A673 (cell line): ENCODE measurements at regions not wholly inside any gene's neighbourhood (a gene's known extent, or its start where the extent isn't known, plus 50 kb on each side); places are given as distances from the start of the nearest gene placed in this dataset.

Experiments
- BruUV-seq: library from RNA; stranded (reverse); fragments of 400-500 nt; replicated peaks from 2 replicates; lab custom pipeline; 2021; lab: Mats Ljungman, UMichigan
- CTCF ChIA-PET: fragments of 300-600 bp; sonication (Branson Sonifier 250); formaldehyde crosslinking; loops from one replicate; lab custom pipeline; 2022; ENCODE audit warnings: antibody characterized with exemption; lab: Charles Lee
- POLR2A ChIA-PET: fragments of 300-600 bp; sonication (Branson Sonifier 250); formaldehyde crosslinking; loops from one replicate; lab custom pipeline; 2022; ENCODE audit warnings: antibody characterized with exemption; ENCODE audit not compliant: low non-redundant PET; lab: Charles Lee
- DNase-seq: peaks from one replicate; pipeline ENCODE4 v3.0.0-alpha.2; 2015; ENCODE audit warnings: low spot score
- H3K27ac ChIP-seq: fragments of 200-600 bp; sonication (generic); 2 replicates; pipeline ENCODE4 v1.5.1; 2016; ENCODE audit warnings: mixed run types, low read depth, mild to moderate bottlenecking, mixed read lengths, antibody characterized with exemption, low read length; ENCODE audit not compliant: poor library complexity, severe bottlenecking
- H3K27me3 ChIP-seq: fragments of 200-600 bp; sonication (generic); replicated peaks from 2 replicates; pipeline ENCODE4 v1.6.1; 2017; ENCODE audit warnings: mixed run types, low read depth, mild to moderate bottlenecking, mixed read lengths, antibody characterized with exemption, low read length; ENCODE audit not compliant: insufficient read depth, poor library complexity
- H3K36me3 ChIP-seq: fragments of 200-600 bp; sonication (generic); 2 replicates; pipeline ENCODE4 v1.6.1; 2016; ENCODE audit warnings: mixed run types, mild to moderate bottlenecking, mixed read lengths, antibody characterized with exemption, low read length; ENCODE audit not compliant: insufficient read depth, poor library complexity, severe bottlenecking
- H3K4me1 ChIP-seq: fragments of 200-600 bp; sonication (generic); 2 replicates; pipeline ENCODE4 v1.6.1; 2017; ENCODE audit warnings: mixed run types, mild to moderate bottlenecking, mixed read lengths, antibody characterized with exemption, low read length; ENCODE audit not compliant: insufficient read depth, poor library complexity, severe bottlenecking
- H3K4me3 ChIP-seq: fragments of 200-600 bp; sonication (generic); 2 replicates; pipeline ENCODE4 v1.5.1; 2016; ENCODE audit warnings: low read depth, mixed run types, mild to moderate bottlenecking, mixed read lengths, low read length; ENCODE audit not compliant: poor library complexity, severe bottlenecking
- H3K9me3 ChIP-seq: fragments of 200-600 bp; sonication (generic); 2 replicates; pipeline ENCODE4 v1.6.1; 2016; ENCODE audit warnings: mixed run types, low read depth, mild to moderate bottlenecking, mixed read lengths, antibody characterized with exemption, low read length; ENCODE audit not compliant: poor library complexity, severe bottlenecking
- CTCF ChIP-seq: fragments of 300-800, 200-600 bp; sonication (generic); conservative IDR thresholded peaks from 2 replicates; pipeline ENCODE4 v1.5.1; 2017; ENCODE audit warnings: low read depth, mild to moderate bottlenecking, antibody characterized with exemption, low read length, moderate library complexity, mixed read lengths
- EZH2 ChIP-seq: fragments of 200-600 bp; sonication (generic); IDR thresholded peaks from 2 replicates; pipeline ENCODE4 v1.6.1; 2017; ENCODE audit warnings: borderline replicate concordance, low read depth, mild to moderate bottlenecking, mixed read lengths, antibody characterized with exemption, low read length; ENCODE audit not compliant: poor library complexity, severe bottlenecking
- intact Hi-C: fragments of 100-400 bp; cut with micrococcal nuclease; formaldehyde crosslinking; loops from one replicate; pipeline ENCODE4 v1.10.0; 2022; ENCODE audit not compliant: unreplicated experiment

- Histone ChIP-seq H3K27ac (no peak overlapping the region), H3K4me3 (no peak overlapping the region), H3K9me3 (no peaks in the 10 kb centered on the region), H3K36me3 (no peaks in the 10 kb centered on the region), H3K27me3 (no peaks in the 10 kb centered on the region), H3K4me1 (no peaks in the 10 kb centered on the region)
- TF ChIP-seq CTCF, result no peak
- TF ChIP-seq EZH2, result no peak
- CTCF ChIA-PET, result no interaction called here
- no peak for DNase-seq
- POLR2A ChIA-PET, result no interaction called here
- intact Hi-C loops, result no loop called here
- no TSS peak for BruUV-seq
These were observed 392.2 kb downstream of the PPP1R2C start for GRCh38 chrX:42385730-42386129.

GRCh38 chrX:42384956-42385355, 393.0 kb downstream of the PPP1R2C start:
- peak; percentile 4 for DNase-seq
- TF ChIP-seq EZH2 (no peak), CTCF (no peak)
- intact Hi-C loops, result no loop called here
- Histone ChIP-seq H3K27ac (no peak overlapping the region), H3K9me3 (no peaks in the 10 kb centered on the region), H3K4me3 (no peak overlapping the region), H3K4me1 (no peaks in the 10 kb centered on the region), H3K36me3 (no peaks in the 10 kb centered on the region), H3K27me3 (no peaks in the 10 kb centered on the region)
- POLR2A ChIA-PET, result no interaction called here
- CTCF ChIA-PET, result no interaction called here
- BruUV-seq, result no TSS peak

GRCh38 chrX:42378857-42379256, 399.1 kb downstream of the PPP1R2C start:
- H3K36me3 ChIP-seq, result no peaks in the 10 kb centered on the region
- ChIA-PET POLR2A (no interaction called here), CTCF (no interaction called here)
- no peaks in the 10 kb centered on the region for H3K9me3 ChIP-seq
- no peaks in the 10 kb centered on the region for H3K4me1 ChIP-seq
- H3K27ac ChIP-seq, result no peak overlapping the region
- TF ChIP-seq CTCF, result no peak
- TF ChIP-seq EZH2, result no peak
- H3K27me3 ChIP-seq, result no peaks in the 10 kb centered on the region
- DNase-seq, result no peak
- intact Hi-C loops, result no loop called here
- no peak overlapping the region for H3K4me3 ChIP-seq
- no TSS peak for BruUV-seq
